Endothelial cell of umbilical vein (primary cell): ENCODE measurements at regions not wholly inside any gene's neighbourhood (a gene's known extent, or its start where the extent isn't known, plus 50 kb on each side); places are given as distances from the start of the nearest gene placed in this dataset.

Experiments
- CTCF ChIP-seq, 2 donors: IDR thresholded peaks; 1 replicate in 1 of 2; 2 replicates in 1 of 2; pipeline ENCODE4 v1.5.1; 2011; ENCODE audit warnings: low read length in 2 of 2, mild to moderate bottlenecking in 2 of 2, moderate library complexity in 2 of 2, control low read depth in 1 of 2, inconsistent platforms in 1 of 2, low read depth in 1 of 2; ENCODE audit not compliant: insufficient read depth in 1 of 2; ENCODE audit errors: extremely low read depth in 1 of 2
- MAX ChIP-seq: IDR thresholded peaks from 2 replicates; pipeline ENCODE4 v1.6.1; 2011; ENCODE audit not compliant: insufficient read depth, insufficient read length
- POLR2A ChIP-seq: IDR thresholded peaks from 2 replicates; pipeline ENCODE4 v1.6.1; 2012; ENCODE audit warnings: low read depth, mild to moderate bottlenecking, control low read depth, low read length
- POLR2AphosphoS5 ChIP-seq: IDR thresholded peaks from 2 replicates; pipeline ENCODE4 v1.6.1; 2012; ENCODE audit warnings: low read depth, mild to moderate bottlenecking, control low read depth, low read length, moderate library complexity; ENCODE audit not compliant: insufficient read depth

GRCh38 chr11:38159038-38159437 lies 1561.0 kb upstream of the RAG2 start:
- TF ChIP-seq CTCF (IDR thresholded peaks at IDR 0.05; ENCODE audit: extremely low read depth in 1 of 2, insufficient read depth in 1 of 2, low read depth in 1 of 2, low read length in 2 of 2) (no peak), POLR2A (no peak), POLR2AphosphoS5 (no peak), MAX (no peak)
